Adipocyte (in vitro differentiated cells): ENCODE measurements at regions not wholly inside any gene's neighbourhood (a gene's known extent, or its start where the extent isn't known, plus 50 kb on each side); places are given as distances from the start of the nearest gene placed in this dataset.
A peak's percentile ranks its signal among the peaks of the same experiment; 100 is the strongest.

Experiments
- DNase-seq: peaks from one replicate; pipeline ENCODE4 v3.0.0-alpha.2; 2015; ENCODE audit warnings: low read depth
- H3K27me3 ChIP-seq: replicated peaks from 2 replicates; pipeline ENCODE4 v1.7.0; 2013; ENCODE audit warnings: mild to moderate bottlenecking, low read length, moderate library complexity; ENCODE audit not compliant: control insufficient read depth, insufficient read depth
- H3K36me3 ChIP-seq: 2 replicates; pipeline ENCODE4 v1.7.0; 2013; ENCODE audit warnings: low read length, mild to moderate bottlenecking, moderate library complexity; ENCODE audit not compliant: control insufficient read depth, insufficient read depth, severe bottlenecking
- H3K4me1 ChIP-seq: 2 replicates; pipeline ENCODE4 v1.7.0; 2013; ENCODE audit warnings: mild to moderate bottlenecking, low read length, moderate library complexity; ENCODE audit not compliant: control insufficient read depth, insufficient read depth
- H3K4me3 ChIP-seq: 2 replicates; pipeline ENCODE4 v1.7.0; 2013; ENCODE audit warnings: mild to moderate bottlenecking, low read length, moderate library complexity
- H3K9ac ChIP-seq: 2 replicates; pipeline ENCODE4 v1.7.0; 2013; ENCODE audit warnings: mild to moderate bottlenecking, low read length, moderate library complexity
- H3K9me3 ChIP-seq: 2 replicates; pipeline ENCODE4 v1.7.0; 2013; ENCODE audit warnings: mild to moderate bottlenecking, low read length, moderate library complexity; ENCODE audit not compliant: control insufficient read depth

DNA sequence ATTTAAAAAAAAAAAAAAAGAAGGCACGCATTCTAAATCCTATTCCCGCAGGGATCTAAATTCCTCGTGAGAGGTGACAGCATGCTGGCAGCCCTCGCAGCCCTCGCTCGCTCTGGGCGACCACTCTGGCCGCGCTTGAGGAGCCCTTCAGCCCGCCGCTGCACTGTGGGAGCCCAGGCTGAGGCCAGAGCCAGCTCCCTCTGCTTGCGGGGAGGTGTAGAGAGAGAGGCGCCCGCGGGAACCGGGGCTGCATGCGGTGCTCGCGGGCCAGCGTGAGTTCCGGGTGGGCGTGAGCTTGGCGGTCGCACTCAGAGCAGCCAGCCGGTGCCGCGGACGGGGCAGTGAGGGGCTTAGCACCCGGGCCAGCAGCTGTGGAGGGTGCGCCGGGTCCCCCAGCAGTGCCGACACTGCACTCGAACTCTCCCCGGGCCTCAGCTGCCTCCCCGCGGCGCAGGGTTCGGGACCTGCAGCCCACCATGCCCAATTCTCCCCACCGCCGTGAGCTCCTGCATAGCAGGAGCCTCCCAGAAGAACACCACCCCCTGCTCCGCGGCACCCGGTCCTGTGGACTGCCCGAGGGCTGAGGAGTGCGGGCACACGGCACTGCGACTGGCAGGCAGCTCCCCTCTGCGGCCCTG is 553.9 kb downstream of the LMO7 start:
- H3K4me3 ChIP-seq = no peak overlapping the region
- H3K9me3 ChIP-seq = no peaks in the 10 kb centered on the region
- H3K4me1 ChIP-seq = no peaks in the 10 kb centered on the region
- DNase-seq = no peak
- no peak overlapping the region for H3K9ac ChIP-seq
- no peaks in the 10 kb centered on the region for H3K36me3 ChIP-seq
- H3K27me3 ChIP-seq = no peaks in the 10 kb centered on the region

DNA sequence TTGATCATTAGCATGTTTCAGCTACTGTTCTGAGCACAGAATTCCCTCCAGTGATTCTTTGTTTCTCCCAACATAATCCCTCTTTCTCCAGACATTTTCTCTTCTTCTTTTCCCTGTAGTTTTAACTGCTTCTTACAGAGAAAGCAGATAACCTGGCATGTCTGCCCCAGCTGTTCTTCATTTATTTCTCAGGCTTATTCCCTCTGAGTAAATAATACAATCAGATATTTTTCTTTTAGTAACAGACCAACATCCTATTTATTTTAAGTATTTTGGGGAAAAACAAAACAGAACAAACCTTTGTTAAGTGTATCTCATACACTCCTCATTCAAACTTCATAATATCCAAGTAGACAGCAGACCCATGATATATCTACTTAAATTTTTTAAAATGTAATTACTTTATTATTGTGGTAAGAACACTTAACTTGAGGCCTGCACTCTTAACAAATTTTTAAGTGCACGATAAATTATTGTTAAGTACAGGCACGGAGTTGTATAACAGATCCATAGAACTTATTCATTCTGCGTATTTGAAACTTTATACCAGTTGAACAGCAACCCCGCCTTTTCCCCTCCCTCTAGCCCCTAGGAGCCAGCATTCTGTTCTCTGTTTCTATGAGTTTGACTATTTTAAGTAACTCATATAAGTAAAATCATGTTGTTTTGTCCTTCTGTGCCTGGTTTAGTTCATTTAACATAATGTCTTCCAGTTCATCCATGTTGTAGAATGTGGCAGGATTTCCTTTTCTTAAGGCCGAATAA is 540.0 kb downstream of the LMO7 start:
- H3K36me3 ChIP-seq = no peaks in the 10 kb centered on the region
- DNase-seq = peak; percentile 8
- H3K4me3 ChIP-seq = no peak overlapping the region
- H3K9ac ChIP-seq = no peak overlapping the region
- no peaks in the 10 kb centered on the region for H3K27me3 ChIP-seq
- H3K4me1 ChIP-seq = no peaks in the 10 kb centered on the region
- no peaks in the 10 kb centered on the region for H3K9me3 ChIP-seq

DNA sequence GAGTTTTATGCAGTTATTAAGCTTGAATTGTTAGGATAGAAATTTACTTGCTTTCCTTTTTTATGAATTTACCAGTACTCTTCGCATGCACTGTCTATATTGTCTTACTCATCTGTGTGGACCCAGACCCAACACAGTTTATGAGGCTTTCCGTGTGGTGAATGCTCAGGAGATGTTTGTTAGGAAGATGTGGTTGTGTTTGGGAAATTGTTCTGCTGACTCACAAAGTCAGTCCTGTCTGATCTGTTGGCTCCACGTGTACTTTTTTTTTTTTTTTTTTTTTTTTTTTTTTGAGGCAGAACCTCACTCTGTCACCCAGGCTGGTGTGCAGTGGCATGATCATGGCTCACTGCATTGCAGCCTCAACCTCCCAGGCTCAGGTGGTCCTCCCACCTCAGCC is 532.5 kb downstream of the LMO7 start:
- DNase-seq = no peak
- Histone ChIP-seq H3K4me1 (no peaks in the 10 kb centered on the region), H3K36me3 (no peaks in the 10 kb centered on the region), H3K9me3 (no peaks in the 10 kb centered on the region), H3K27me3 (no peaks in the 10 kb centered on the region), H3K9ac (no peak overlapping the region), H3K4me3 (no peak overlapping the region)

DNA sequence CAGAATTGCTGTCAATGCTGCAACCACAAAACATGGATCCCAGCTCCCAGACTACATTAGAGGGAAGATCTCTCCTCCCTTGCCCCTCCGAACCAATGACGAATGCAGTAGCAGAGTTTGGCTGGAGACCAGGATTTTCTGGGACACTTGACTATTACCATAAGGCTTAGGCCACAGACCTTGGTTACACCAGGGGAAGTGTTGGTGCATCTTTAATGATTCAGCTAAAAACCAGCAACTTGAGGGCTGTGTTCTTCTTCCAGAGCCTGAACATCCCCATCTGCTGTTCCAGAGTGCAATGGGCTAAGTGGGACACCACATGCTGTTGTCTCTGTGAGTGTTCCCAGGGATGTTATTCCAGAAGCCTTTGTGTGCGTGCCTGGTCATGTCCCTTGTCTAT is 528.2 kb downstream of the LMO7 start:
- Histone ChIP-seq H3K4me1 (no peaks in the 10 kb centered on the region), H3K36me3 (no peaks in the 10 kb centered on the region), H3K4me3 (no peak overlapping the region), H3K27me3 (no peaks in the 10 kb centered on the region), H3K9me3 (no peaks in the 10 kb centered on the region), H3K9ac (no peak overlapping the region)
- no peak for DNase-seq

DNA sequence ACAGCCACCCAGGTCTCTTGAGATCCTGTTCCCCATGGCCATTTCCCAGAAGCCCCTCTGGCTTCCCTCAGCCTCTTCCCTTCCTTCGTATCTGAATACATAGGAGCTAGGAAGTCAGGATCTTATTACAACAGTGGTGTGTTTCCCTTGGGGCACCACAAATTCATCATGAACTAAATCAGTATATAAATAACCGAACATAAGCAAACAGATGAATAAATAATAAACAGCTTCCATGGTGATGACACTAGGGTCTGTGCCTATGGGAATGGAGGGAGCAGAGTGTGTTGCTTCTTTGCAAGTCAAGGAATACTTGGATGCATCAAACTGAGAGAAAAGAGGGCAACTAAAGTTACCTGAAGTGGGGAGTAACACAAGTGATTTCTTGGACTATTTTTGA is 527.6 kb downstream of the LMO7 start:
- Histone ChIP-seq H3K4me1 (no peaks in the 10 kb centered on the region), H3K36me3 (no peaks in the 10 kb centered on the region), H3K9ac (no peak overlapping the region), H3K9me3 (no peaks in the 10 kb centered on the region), H3K27me3 (no peaks in the 10 kb centered on the region), H3K4me3 (no peak overlapping the region)
- no peak for DNase-seq

DNA sequence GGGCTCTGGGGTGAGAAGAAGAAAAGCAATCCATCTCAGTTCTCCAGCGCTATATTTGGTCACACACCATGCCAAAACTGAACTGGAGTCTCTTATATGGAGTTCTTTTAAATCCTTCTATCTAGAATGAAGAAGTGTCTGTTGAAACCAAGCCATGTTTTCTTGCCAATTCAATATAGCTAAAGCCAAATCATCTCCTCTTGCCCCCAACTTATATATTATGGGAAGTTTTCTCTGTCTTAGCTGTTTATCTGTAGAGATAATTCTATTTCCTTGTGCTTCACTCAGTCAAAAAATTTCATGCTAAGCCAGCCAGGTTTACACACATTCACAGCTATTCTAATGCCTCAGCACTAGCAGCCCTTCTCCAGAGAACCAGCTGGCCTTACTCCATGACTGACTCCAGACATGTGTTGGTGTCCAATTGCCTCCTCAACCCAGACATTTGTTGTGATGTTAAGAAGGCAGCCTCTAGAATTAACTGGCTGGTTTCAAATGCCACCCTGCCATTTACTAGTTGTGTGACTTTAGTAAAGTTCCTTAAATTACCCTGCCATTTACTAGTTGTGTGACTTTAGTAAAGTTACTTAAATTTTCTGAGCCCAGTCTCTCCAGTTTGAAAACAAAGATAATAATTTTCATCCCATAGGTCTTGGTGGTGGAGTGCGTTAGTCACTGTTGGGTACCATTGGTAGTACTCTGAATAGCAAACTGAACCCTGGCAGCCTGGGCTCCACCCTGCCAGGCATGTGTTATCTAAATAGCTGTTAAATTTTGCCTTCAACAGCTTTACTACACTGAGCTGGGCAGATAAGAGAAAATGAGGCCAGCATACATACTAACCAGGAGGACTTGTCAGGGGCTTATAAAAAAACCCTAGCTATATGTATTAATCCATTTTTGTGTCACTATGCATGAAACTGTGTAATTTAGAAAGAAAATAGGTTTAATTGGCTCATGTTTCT is 525.1 kb downstream of the LMO7 start:
- DNase-seq = peak; percentile 17
- no peaks in the 10 kb centered on the region for H3K27me3 ChIP-seq
- no peaks in the 10 kb centered on the region for H3K4me1 ChIP-seq
- H3K36me3 ChIP-seq = no peaks in the 10 kb centered on the region
- no peaks in the 10 kb centered on the region for H3K9me3 ChIP-seq
- no peak overlapping the region for H3K9ac ChIP-seq
- H3K4me3 ChIP-seq = no peak overlapping the region

DNA sequence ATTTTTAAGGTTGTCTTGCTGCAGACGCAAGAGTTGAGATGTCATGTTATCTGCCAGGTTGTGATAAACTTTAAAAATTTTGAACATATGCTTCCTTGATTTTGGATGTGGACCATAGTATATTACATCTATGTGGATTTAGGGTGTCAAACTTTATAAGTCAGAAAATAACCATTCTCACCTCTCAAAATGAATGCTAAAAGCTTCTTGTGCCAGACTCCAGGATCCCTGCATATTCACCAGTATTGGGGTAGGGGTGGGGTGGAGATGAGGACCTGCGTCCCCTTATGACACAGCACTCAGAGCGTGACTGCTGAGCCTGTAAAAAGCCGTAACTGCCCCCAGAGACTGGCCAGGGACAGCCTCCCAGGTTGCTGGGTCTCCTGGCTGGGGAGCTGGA is 524.4 kb downstream of the LMO7 start:
- no peak for DNase-seq
- H3K27me3 ChIP-seq = no peaks in the 10 kb centered on the region

DNA sequence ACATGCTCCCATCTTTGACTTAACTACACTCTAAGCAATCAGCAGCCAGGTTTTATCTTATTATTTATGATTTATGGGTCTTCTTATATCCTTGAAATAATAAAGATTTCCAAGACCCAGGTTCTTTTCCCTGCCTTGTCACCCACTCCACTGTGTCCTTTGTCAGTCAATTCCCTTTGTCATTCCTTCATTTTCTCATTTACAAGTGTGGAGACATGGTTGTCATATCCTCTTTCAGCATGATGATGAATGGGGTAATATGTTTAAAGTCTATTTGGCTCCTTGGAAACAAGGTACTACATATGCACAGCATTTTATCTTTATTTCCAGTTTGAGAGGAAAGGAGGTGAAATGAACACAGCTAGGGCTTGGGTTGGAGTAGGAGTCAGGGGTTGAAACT is 521.8 kb downstream of the LMO7 start:
- no peaks in the 10 kb centered on the region for H3K9me3 ChIP-seq
- no peak overlapping the region for H3K9ac ChIP-seq
- no peaks in the 10 kb centered on the region for H3K36me3 ChIP-seq
- no peaks in the 10 kb centered on the region for H3K27me3 ChIP-seq
- DNase-seq = no peak
- no peak overlapping the region for H3K4me3 ChIP-seq
- no peaks in the 10 kb centered on the region for H3K4me1 ChIP-seq

More for the DNA sequence above, 524.4 kb downstream of the LMO7 start:
- Histone ChIP-seq H3K9me3 (no peaks in the 10 kb centered on the region), H3K36me3 (no peaks in the 10 kb centered on the region), H3K4me3 (no peak overlapping the region), H3K4me1 (no peaks in the 10 kb centered on the region), H3K9ac (no peak overlapping the region)

DNA sequence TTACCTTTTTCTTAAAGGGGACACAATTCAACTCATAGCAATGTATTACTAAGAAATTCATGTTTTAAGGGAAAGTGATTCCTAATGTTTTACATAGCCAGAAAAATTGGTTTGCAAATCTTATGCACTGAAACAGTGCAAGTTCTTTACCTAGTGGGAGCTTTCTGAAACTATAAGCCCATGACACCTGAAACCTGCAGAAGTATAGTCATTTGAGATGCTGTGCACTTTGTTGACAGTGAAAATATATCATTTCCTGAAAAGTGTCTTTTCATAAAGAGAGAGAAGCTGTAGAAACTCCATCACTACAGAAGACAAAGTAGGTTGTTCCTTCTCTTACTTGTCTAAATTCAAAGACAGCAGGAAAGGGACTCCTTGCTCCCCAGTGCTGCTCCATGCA is 517.1 kb downstream of the LMO7 start:
- DNase-seq = no peak
- no peak overlapping the region for H3K4me3 ChIP-seq
- no peak overlapping the region for H3K9ac ChIP-seq

DNA sequence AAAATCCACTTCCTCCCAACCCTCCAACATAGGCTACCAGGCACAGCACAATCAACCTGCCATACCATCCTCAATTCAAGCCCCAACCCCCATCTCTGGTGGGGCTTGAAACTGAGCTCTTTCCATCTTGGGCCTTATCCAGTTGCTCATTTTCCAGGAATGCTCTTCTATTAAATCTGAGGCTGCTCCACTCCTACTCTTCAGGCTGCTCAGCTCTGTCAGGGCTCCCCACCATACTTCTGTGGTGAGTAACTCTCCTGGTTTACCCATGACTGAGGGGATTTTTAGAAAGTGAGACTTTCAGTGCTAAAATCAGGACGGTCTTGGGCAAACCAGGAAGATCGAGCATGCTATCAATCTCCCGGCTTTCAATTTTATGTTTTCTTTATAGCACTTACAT is 512.8 kb downstream of the LMO7 start:
- peaks cover 6% of the 10 kb centered on the region for H3K4me1 ChIP-seq
- peak; percentile 84 for DNase-seq
- H3K4me3 ChIP-seq = no peak overlapping the region
- H3K9ac ChIP-seq = no peak overlapping the region
- H3K27me3 ChIP-seq = no peaks in the 10 kb centered on the region
- H3K9me3 ChIP-seq = no peaks in the 10 kb centered on the region
- no peaks in the 10 kb centered on the region for H3K36me3 ChIP-seq

More for the DNA sequence above, 517.1 kb downstream of the LMO7 start:
- Histone ChIP-seq H3K9me3 (no peaks in the 10 kb centered on the region), H3K27me3 (no peaks in the 10 kb centered on the region), H3K4me1 (no peaks in the 10 kb centered on the region), H3K36me3 (no peaks in the 10 kb centered on the region)

DNA sequence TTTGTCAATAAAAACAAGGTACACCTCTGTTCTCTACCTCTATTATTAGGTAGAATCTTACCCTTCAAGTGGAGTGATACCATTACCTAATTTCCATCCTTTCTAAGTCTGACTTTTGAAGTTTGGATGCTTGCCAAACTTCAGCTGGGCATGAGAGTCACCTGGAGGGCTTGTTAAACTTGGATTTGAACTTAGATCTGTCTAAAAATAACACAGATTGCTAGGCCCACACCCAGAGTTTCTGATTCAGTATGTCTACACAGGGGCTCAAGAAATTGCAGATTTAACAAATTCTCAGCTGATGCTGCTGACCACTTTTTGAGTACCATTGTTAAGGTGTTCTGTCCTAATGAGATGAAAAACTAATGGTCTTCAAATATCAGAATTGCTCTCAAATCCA is 512.2 kb downstream of the LMO7 start:
- Histone ChIP-seq H3K27me3 (no peaks in the 10 kb centered on the region), H3K4me1 (peaks cover 6% of the 10 kb centered on the region), H3K9me3 (no peaks in the 10 kb centered on the region), H3K36me3 (no peaks in the 10 kb centered on the region), H3K9ac (no peak overlapping the region), H3K4me3 (no peak overlapping the region)
- DNase-seq = no peak
